ENCODE measurements at regions not wholly inside any gene's neighbourhood (a gene's known extent, or its start where the extent isn't known, plus 50 kb on each side); places are given as distances from the start of the nearest gene placed in this dataset.

GRCh38 chr5:88092358-88092757 lies 176.3 kb downstream of the TMEM161B start:
- intact Hi-C loops (cut with DNase I) = no loop called here
- Histone ChIP-seq H3K27me3 (ENCODE audit: low read depth) (no peaks in the 10 kb centered on the region), H3K4me3 (no peak overlapping the region), H3K27ac (no peak overlapping the region), H3K4me1 (no peaks in the 10 kb centered on the region), H3K36me3 (no peaks in the 10 kb centered on the region), H3K9me3 (no peaks in the 10 kb centered on the region)
- no peak for TF ChIP-seq CTCF (IDR thresholded peaks at IDR 0.05)
- ATAC-seq (no peak), DNase-seq (no peak)

GRCh38 chr5:88090506-88090905 lies 178.1 kb downstream of the TMEM161B start:
- no peaks in the 10 kb centered on the region for H3K9me3 ChIP-seq
- ATAC-seq = no peak
- no peaks in the 10 kb centered on the region for H3K27me3 ChIP-seq (ENCODE audit: low read depth)
- no peak overlapping the region for H3K4me3 ChIP-seq
- intact Hi-C loops (cut with DNase I) = no loop called here
- no peaks in the 10 kb centered on the region for H3K4me1 ChIP-seq
- H3K27ac ChIP-seq = no peak overlapping the region
- DNase-seq = no peak
- H3K36me3 ChIP-seq = no peaks in the 10 kb centered on the region
- no peak for TF ChIP-seq CTCF (IDR thresholded peaks at IDR 0.05)

- Histone ChIP-seq H3K27me3 (ENCODE audit: low read depth) (no peaks in the 10 kb centered on the region), H3K9me3 (no peaks in the 10 kb centered on the region), H3K36me3 (no peaks in the 10 kb centered on the region), H3K4me1 (no peaks in the 10 kb centered on the region), H3K4me3 (no peak overlapping the region), H3K27ac (no peak overlapping the region)
- no peak for DNase-seq
- no peak for TF ChIP-seq CTCF (IDR thresholded peaks at IDR 0.05)
- ATAC-seq = no peak
- intact Hi-C loops (cut with DNase I) = no loop called here
These were observed 178.8 kb downstream of the TMEM161B start for GRCh38 chr5:88089719-88090390.

GRCh38 chr5:88085462-88085861 lies 183.2 kb downstream of the TMEM161B start:
- Histone ChIP-seq H3K36me3 (no peaks in the 10 kb centered on the region), H3K4me3 (no peak overlapping the region), H3K27me3 (ENCODE audit: low read depth) (no peaks in the 10 kb centered on the region), H3K27ac (no peak overlapping the region), H3K4me1 (no peaks in the 10 kb centered on the region), H3K9me3 (no peaks in the 10 kb centered on the region)
- no peak for ATAC-seq
- no peak for TF ChIP-seq CTCF (IDR thresholded peaks at IDR 0.05)
- no peak for DNase-seq
- intact Hi-C loops (cut with DNase I) = no loop called here

GRCh38 chr5:88081877-88082276 lies 186.8 kb downstream of the TMEM161B start:
- DNase-seq (no peak), ATAC-seq (no peak)
- intact Hi-C loops (cut with DNase I) = no loop called here

More at GRCh38 chr5:88081877-88082276, 186.8 kb downstream of the TMEM161B start:
- Histone ChIP-seq H3K27me3 (ENCODE audit: low read depth) (no peaks in the 10 kb centered on the region), H3K9me3 (peaks cover 11% of the 10 kb centered on the region), H3K4me3 (no peak overlapping the region), H3K4me1 (no peaks in the 10 kb centered on the region), H3K27ac (no peak overlapping the region), H3K36me3 (no peaks in the 10 kb centered on the region)
- TF ChIP-seq CTCF (IDR thresholded peaks at IDR 0.05) = no peak

Data from lower lobe of right lung (tissue), 2 donors.